Transverse colon (tissue), 4 donors: ENCODE measurements at regions not wholly inside any gene's neighbourhood (a gene's known extent, or its start where the extent isn't known, plus 50 kb on each side); places are given as distances from the start of the nearest gene placed in this dataset.

Experiments used
- DNase-seq: peaks from one replicate; pipeline ENCODE4 v3.0.0-alpha.2; 2019
- H3K27ac ChIP-seq, 4 donors: fragments of 200-600 bp; sonication (generic); 2 replicates each; pipeline ENCODE4 v1.5.1; 2016 to 2018; ENCODE audit warnings: inconsistent platforms in 4 of 4
- H3K27me3 ChIP-seq: fragments of 200-600 bp; sonication (generic); 2 replicates; pipeline ENCODE4 v1.5.1; 2017; ENCODE audit warnings: inconsistent platforms
- H3K36me3 ChIP-seq, 4 donors: fragments of 200-600 bp; sonication (generic); 2 replicates each; pipeline ENCODE4 v1.5.1; 2017 to 2019; ENCODE audit warnings: inconsistent platforms in 4 of 4
- H3K4me1 ChIP-seq, 4 donors: fragments of 200-600 bp; sonication (generic); 2 replicates each; pipeline ENCODE4 v1.5.1; 2017 to 2020; ENCODE audit warnings: inconsistent platforms in 4 of 4
- H3K4me3 ChIP-seq, 4 donors: fragments of 200-600 bp; sonication (generic); 1 replicate in 1 of 4; 2 replicates in 3 of 4; pipeline versions ENCODE4 v1.5.1 to v1.6.1; 2017 to 2019; ENCODE audit warnings: inconsistent platforms in 4 of 4
- H3K9me3 ChIP-seq, 2 donors: fragments of 200-600 bp; sonication (generic); 2 replicates each; pipeline ENCODE4 v1.5.1; 2017 to 2019; ENCODE audit warnings: inconsistent platforms in 2 of 2
- CTCF ChIP-seq, 5 experiments: fragments of 200-600 bp in 3 of 5; fragments of 450-650 bp in 2 of 5; sonication (generic) in 3 of 5; IDR thresholded peaks; 1 replicate in 2 of 5; 2 replicates in 3 of 5; pipeline ENCODE4 v1.5.1; 2016 to 2017; ENCODE audit warnings: antibody characterized with exemption in 5 of 5, inconsistent platforms in 3 of 5, mild to moderate bottlenecking in 2 of 5, moderate library complexity in 1 of 5
- EP300 ChIP-seq: sonication (generic); formaldehyde crosslinking; IDR thresholded peaks from one replicate; pipeline ENCODE4 v1.6.1; 2017; ENCODE audit warnings: antibody characterized with exemption, low read depth
- POLR2A ChIP-seq: fragments of 450-650 bp; IDR thresholded peaks from one replicate; pipeline ENCODE4 v1.6.1; 2016; ENCODE audit warnings: antibody characterized with exemption, mild to moderate bottlenecking, moderate library complexity
- POLR2AphosphoS5 ChIP-seq, 3 donors: sonication (generic); formaldehyde crosslinking; IDR thresholded peaks; one replicate each; pipeline ENCODE4 v1.6.1; 2016; ENCODE audit warnings: antibody characterized with exemption in 3 of 3
- WGBS, 2 donors: methylation state at CpG; one replicate each; pipeline ENCODE4 v1.1.5; 2018; ENCODE audit warnings: low coverage in 1 of 2; 5-methylcytosine and 5-hydroxymethylcytosine counted together
- in situ Hi-C, 4 donors: fragments of 200-750 bp; cut with MboI; loops; one replicate each; pipeline versions ENCODE4 v1.15.0 to v1.15.1; 2017; ENCODE audit warnings: low sequenced_read_pairs in 3 of 4, low pct_ligation_motif_present in 1 of 4, low pct_unique_long_range_greater_than_20kb in 1 of 4
- intact Hi-C: fragments of 100-400 bp; cut with DNase I; formaldehyde crosslinking; loops from one replicate; pipeline ENCODE4 v1.15.1; 2023; ENCODE audit warnings: low total_unique reads

- Histone ChIP-seq H3K36me3 (no peaks in the 10 kb centered on the region), H3K4me1 (no peaks in the 10 kb centered on the region), H3K27ac (no peak overlapping the region), H3K27me3 (no peaks in the 10 kb centered on the region), H3K9me3 (no peaks in the 10 kb centered on the region), H3K4me3 (no peak overlapping the region)
- in situ Hi-C loops, result no loop called here
- intact Hi-C loops, result no loop called here
- no peak for TF ChIP-seq EP300
- TF ChIP-seq POLR2AphosphoS5 (IDR thresholded peaks at IDR 0.05), result no peak
- no peak for TF ChIP-seq CTCF (IDR thresholded peaks at IDR 0.05)
- TF ChIP-seq POLR2A, result no peak
- WGBS, 2 donors, result 91 to 92% methylated on average over 6 of the region's 6 CpGs
- no peak for DNase-seq
Observed at GRCh38 chr7:84822941-84823510, 363.8 kb downstream of the SEMA3D start.

GRCh38 chr7:84821671-84822534 is 365.0 kb downstream of the SEMA3D start:
- Histone ChIP-seq H3K4me1 (no peaks in the 10 kb centered on the region), H3K9me3 (no peaks in the 10 kb centered on the region), H3K36me3 (no peaks in the 10 kb centered on the region), H3K27me3 (no peaks in the 10 kb centered on the region), H3K27ac (no peak overlapping the region), H3K4me3 (no peak overlapping the region)
- intact Hi-C loops (no loop called here), in situ Hi-C loops (no loop called here)
- TF ChIP-seq POLR2A (no peak), POLR2AphosphoS5 (IDR thresholded peaks at IDR 0.05) (no peak), EP300 (no peak), CTCF (IDR thresholded peaks at IDR 0.05) (no peak)
- no peak for DNase-seq
- 84 to 86% methylated on average over 2 to 3 of the region's 3 CpGs for WGBS, 2 donors

GRCh38 chr7:84820481-84820880 is 366.4 kb downstream of the SEMA3D start:
- in situ Hi-C loops, result no loop called here
- intact Hi-C loops, result no loop called here

More at GRCh38 chr7:84820481-84820880, 366.4 kb downstream of the SEMA3D start:
- Histone ChIP-seq H3K27me3 (no peaks in the 10 kb centered on the region), H3K36me3 (no peaks in the 10 kb centered on the region), H3K4me1 (no peaks in the 10 kb centered on the region), H3K9me3 (no peaks in the 10 kb centered on the region), H3K4me3 (no peak overlapping the region), H3K27ac (no peak overlapping the region)
- no peak for DNase-seq
- WGBS, 2 donors, result 33 to 50% methylated on average over 2 of the region's 2 CpGs
- TF ChIP-seq POLR2A (no peak), POLR2AphosphoS5 (IDR thresholded peaks at IDR 0.05) (no peak), EP300 (no peak), CTCF (IDR thresholded peaks at IDR 0.05) (no peak)
